ENCODE measurements at regions not wholly inside any gene's neighbourhood (a gene's known extent, or its start where the extent isn't known, plus 50 kb on each side); places are given as distances from the start of the nearest gene placed in this dataset.

GRCh38 chr4:166229799-166230198, 356.8 kb downstream of the TLL1 start:
- TF ChIP-seq EP300 (IDR thresholded peaks at IDR 0.05; ENCODE audit: borderline replicate concordance): no peak
- no peak for TF ChIP-seq EGR1 (IDR thresholded peaks at IDR 0.05)

Measured in Ishikawa (cell line).